ENCODE measurements at regions not wholly inside any gene's neighbourhood (a gene's known extent, or its start where the extent isn't known, plus 50 kb on each side); places are given as distances from the start of the nearest gene placed in this dataset.

GRCh38 chr15:62465173-62465572 is 300.1 kb upstream of the C2CD4B start:
- Histone ChIP-seq H3K27me3 (ENCODE audit: insufficient read depth, low read length) (no peaks in the 10 kb centered on the region), H3K9ac (ENCODE audit: low read depth, low read length) (peak overlapping the region; percentile 32; the same call in 1 of the 2 replicates), H3K4me1 (ENCODE audit: insufficient read depth, low read length) (peaks cover 23% of the 10 kb centered on the region), H3K27ac (ENCODE audit: low read length) (no peak overlapping the region), H3K36me3 (ENCODE audit: insufficient read depth, low read depth, low read length) (no peaks in the 10 kb centered on the region), H3K9me3 (ENCODE audit: insufficient read depth, low read depth, low read length) (no peaks in the 10 kb centered on the region), H3K4me3 (ENCODE audit: low read length) (peak overlapping the region; percentile 20)

- H3K36me3 ChIP-seq (ENCODE audit: insufficient read depth, low read depth, low read length), result no peaks in the 10 kb centered on the region
- no peaks in the 10 kb centered on the region for H3K9me3 ChIP-seq (ENCODE audit: insufficient read depth, low read depth, low read length)
- no peak overlapping the region for H3K4me3 ChIP-seq (ENCODE audit: low read length)
- 0 out of 2 replicates have a peak overlapping the region, but pooled peaks have one; percentile 1 for H3K9ac ChIP-seq (ENCODE audit: low read depth, low read length)
- peaks cover 43% of the 10 kb centered on the region for H3K4me1 ChIP-seq (ENCODE audit: insufficient read depth, low read length)
- H3K27me3 ChIP-seq (ENCODE audit: insufficient read depth, low read length), result no peaks in the 10 kb centered on the region
- H3K27ac ChIP-seq (ENCODE audit: low read length), result no peak overlapping the region
Observed at GRCh38 chr15:62469478-62469873, 304.4 kb upstream of the C2CD4B start.

GRCh38 chr15:62469874-62470688 is 305.0 kb upstream of the C2CD4B start:
- no peak overlapping the region for H3K27ac ChIP-seq (ENCODE audit: low read length)
- no peak overlapping the region for H3K4me3 ChIP-seq (ENCODE audit: low read length)
- H3K9ac ChIP-seq (ENCODE audit: low read depth, low read length), result 0 out of 2 replicates have a peak overlapping the region, but pooled peaks have one; percentile 1
- H3K36me3 ChIP-seq (ENCODE audit: insufficient read depth, low read depth, low read length), result no peaks in the 10 kb centered on the region
- H3K27me3 ChIP-seq (ENCODE audit: insufficient read depth, low read length), result no peaks in the 10 kb centered on the region
- no peaks in the 10 kb centered on the region for H3K9me3 ChIP-seq (ENCODE audit: insufficient read depth, low read depth, low read length)
- peaks cover 40% of the 10 kb centered on the region for H3K4me1 ChIP-seq (ENCODE audit: insufficient read depth, low read length)

- H3K9me3 ChIP-seq (ENCODE audit: insufficient read depth, low read depth, low read length), result no peaks in the 10 kb centered on the region
- peaks cover 32% of the 10 kb centered on the region for H3K4me1 ChIP-seq (ENCODE audit: insufficient read depth, low read length)
- no peak overlapping the region for H3K27ac ChIP-seq (ENCODE audit: low read length)
- no peak overlapping the region for H3K4me3 ChIP-seq (ENCODE audit: low read length)
- H3K9ac ChIP-seq (ENCODE audit: low read depth, low read length), result no peak overlapping the region; the same call in 1 of the 2 replicates
- H3K27me3 ChIP-seq (ENCODE audit: insufficient read depth, low read length), result no peaks in the 10 kb centered on the region
- no peaks in the 10 kb centered on the region for H3K36me3 ChIP-seq (ENCODE audit: insufficient read depth, low read depth, low read length)
Observed at GRCh38 chr15:62472616-62473299, 307.7 kb upstream of the C2CD4B start.

- H3K27me3 ChIP-seq (ENCODE audit: insufficient read depth, low read length), result no peaks in the 10 kb centered on the region
- no peak overlapping the region for H3K9ac ChIP-seq (ENCODE audit: low read depth, low read length)
- no peak overlapping the region for H3K4me3 ChIP-seq (ENCODE audit: low read length)
- H3K9me3 ChIP-seq (ENCODE audit: insufficient read depth, low read depth, low read length), result no peaks in the 10 kb centered on the region
- H3K4me1 ChIP-seq (ENCODE audit: insufficient read depth, low read length), result peaks cover 32% of the 10 kb centered on the region
- H3K36me3 ChIP-seq (ENCODE audit: insufficient read depth, low read depth, low read length), result no peaks in the 10 kb centered on the region
- no peak overlapping the region for H3K27ac ChIP-seq (ENCODE audit: low read length)
Observed at GRCh38 chr15:62474021-62474770, 309.1 kb upstream of the C2CD4B start.

GRCh38 chr15:62474771-62475124 is 309.7 kb upstream of the C2CD4B start:
- H3K4me3 ChIP-seq (ENCODE audit: low read length), result no peak overlapping the region

GRCh38 chr15:62475591-62475990 is 310.5 kb upstream of the C2CD4B start:
- no peak overlapping the region for H3K27ac ChIP-seq (ENCODE audit: low read length)

More at GRCh38 chr15:62474771-62475124, 309.7 kb upstream of the C2CD4B start:
- Histone ChIP-seq H3K4me1 (ENCODE audit: insufficient read depth, low read length) (peaks cover 32% of the 10 kb centered on the region), H3K9me3 (ENCODE audit: insufficient read depth, low read depth, low read length) (no peaks in the 10 kb centered on the region), H3K27me3 (ENCODE audit: insufficient read depth, low read length) (no peaks in the 10 kb centered on the region), H3K36me3 (ENCODE audit: insufficient read depth, low read depth, low read length) (no peaks in the 10 kb centered on the region), H3K27ac (ENCODE audit: low read length) (no peak overlapping the region), H3K9ac (ENCODE audit: low read depth, low read length) (no peak overlapping the region)

GRCh38 chr15:62476163-62476562 is 311.1 kb upstream of the C2CD4B start:
- H3K4me3 ChIP-seq (ENCODE audit: low read length), result no peak overlapping the region
- peaks cover 23% of the 10 kb centered on the region for H3K4me1 ChIP-seq (ENCODE audit: insufficient read depth, low read length)
- no peaks in the 10 kb centered on the region for H3K27me3 ChIP-seq (ENCODE audit: insufficient read depth, low read length)
- no peak overlapping the region for H3K9ac ChIP-seq (ENCODE audit: low read depth, low read length)
- H3K9me3 ChIP-seq (ENCODE audit: insufficient read depth, low read depth, low read length), result no peaks in the 10 kb centered on the region
- no peaks in the 10 kb centered on the region for H3K36me3 ChIP-seq (ENCODE audit: insufficient read depth, low read depth, low read length)
- no peak overlapping the region for H3K27ac ChIP-seq (ENCODE audit: low read length)

More at GRCh38 chr15:62475591-62475990, 310.5 kb upstream of the C2CD4B start:
- H3K4me1 ChIP-seq (ENCODE audit: insufficient read depth, low read length), result peaks cover 24% of the 10 kb centered on the region
- H3K36me3 ChIP-seq (ENCODE audit: insufficient read depth, low read depth, low read length), result no peaks in the 10 kb centered on the region
- no peaks in the 10 kb centered on the region for H3K9me3 ChIP-seq (ENCODE audit: insufficient read depth, low read depth, low read length)
- no peaks in the 10 kb centered on the region for H3K27me3 ChIP-seq (ENCODE audit: insufficient read depth, low read length)
- no peak overlapping the region for H3K4me3 ChIP-seq (ENCODE audit: low read length)
- no peak overlapping the region for H3K9ac ChIP-seq (ENCODE audit: low read depth, low read length)

GRCh38 chr15:62477929-62478328 is 312.8 kb upstream of the C2CD4B start:
- no peaks in the 10 kb centered on the region for H3K36me3 ChIP-seq (ENCODE audit: insufficient read depth, low read depth, low read length)
- H3K27ac ChIP-seq (ENCODE audit: low read length), result no peak overlapping the region
- no peaks in the 10 kb centered on the region for H3K27me3 ChIP-seq (ENCODE audit: insufficient read depth, low read length)
- no peaks in the 10 kb centered on the region for H3K9me3 ChIP-seq (ENCODE audit: insufficient read depth, low read depth, low read length)
- no peak overlapping the region for H3K4me3 ChIP-seq (ENCODE audit: low read length)
- no peak overlapping the region for H3K9ac ChIP-seq (ENCODE audit: low read depth, low read length)
- peaks cover 15% of the 10 kb centered on the region for H3K4me1 ChIP-seq (ENCODE audit: insufficient read depth, low read length)

GRCh38 chr15:62482785-62483429 is 317.8 kb upstream of the C2CD4B start:
- 0 out of 2 replicates have a peak, but pooled peaks cover 3% of the 10 kb centered on the region for H3K4me1 ChIP-seq (ENCODE audit: insufficient read depth, low read length)
- H3K9ac ChIP-seq (ENCODE audit: low read depth, low read length), result no peak overlapping the region
- no peaks in the 10 kb centered on the region for H3K27me3 ChIP-seq (ENCODE audit: insufficient read depth, low read length)

GRCh38 chr15:62483814-62484213 is 318.7 kb upstream of the C2CD4B start:
- Histone ChIP-seq H3K4me3 (ENCODE audit: low read length) (no peak overlapping the region), H3K9ac (ENCODE audit: low read depth, low read length) (no peak overlapping the region), H3K27me3 (ENCODE audit: insufficient read depth, low read length) (no peaks in the 10 kb centered on the region), H3K36me3 (ENCODE audit: insufficient read depth, low read depth, low read length) (no peaks in the 10 kb centered on the region), H3K4me1 (ENCODE audit: insufficient read depth, low read length) (0 out of 2 replicates have a peak, but pooled peaks cover 3% of the 10 kb centered on the region), H3K27ac (ENCODE audit: low read length) (no peak overlapping the region), H3K9me3 (ENCODE audit: insufficient read depth, low read depth, low read length) (no peaks in the 10 kb centered on the region)

More at GRCh38 chr15:62482785-62483429, 317.8 kb upstream of the C2CD4B start:
- no peaks in the 10 kb centered on the region for H3K9me3 ChIP-seq (ENCODE audit: insufficient read depth, low read depth, low read length)
- H3K36me3 ChIP-seq (ENCODE audit: insufficient read depth, low read depth, low read length), result no peaks in the 10 kb centered on the region
- no peak overlapping the region for H3K4me3 ChIP-seq (ENCODE audit: low read length)
- H3K27ac ChIP-seq (ENCODE audit: low read length), result no peak overlapping the region

Measured in iPS-20b (cell line).